Endothelial cell (in vitro differentiated cells): ENCODE measurements at regions not wholly inside any gene's neighbourhood (a gene's known extent, or its start where the extent isn't known, plus 50 kb on each side); places are given as distances from the start of the nearest gene placed in this dataset.
"Not testable (repeated sequence)": the region's sequence is repeated elsewhere in the genome, so short reads cannot be mapped to it uniquely, and the experiment has no call there.

Source experiments
- DNase-seq: peaks from one replicate; pipeline ENCODE4 v3.0.0; 2021; ENCODE audit warnings: low spot score
- H3K27ac Mint-ChIP-seq: one replicate; pipeline ENCODE4 v1.8.0; 2021; ENCODE audit warnings: mixed read lengths, inconsistent platforms; ENCODE audit not compliant: unreplicated experiment
- H3K27me3 Mint-ChIP-seq: one replicate; pipeline ENCODE4 v1.8.0; 2021; ENCODE audit warnings: mild to moderate bottlenecking, moderate library complexity, mixed read lengths, inconsistent platforms; ENCODE audit not compliant: unreplicated experiment
- H3K36me3 Mint-ChIP-seq: one replicate; pipeline ENCODE4 v1.8.0; 2021; ENCODE audit warnings: mild to moderate bottlenecking, low read depth, mixed read lengths, inconsistent platforms; ENCODE audit not compliant: unreplicated experiment
- H3K4me1 Mint-ChIP-seq: one replicate; pipeline ENCODE4 v1.8.0; 2021; ENCODE audit warnings: mild to moderate bottlenecking, mixed read lengths, inconsistent platforms; ENCODE audit not compliant: unreplicated experiment
- H3K4me3 Mint-ChIP-seq: one replicate; pipeline ENCODE4 v1.8.0; 2021; ENCODE audit warnings: mild to moderate bottlenecking, mixed read lengths, inconsistent platforms; ENCODE audit not compliant: unreplicated experiment
- H3K9me3 Mint-ChIP-seq: one replicate; pipeline ENCODE4 v1.8.0; 2021; ENCODE audit warnings: mixed read lengths, inconsistent platforms; ENCODE audit not compliant: unreplicated experiment
- TF ChIP-seq, protein P1 (sequence below): fragments of 200-600 bp; sonication (generic); IDR thresholded peaks from one replicate; pipeline ENCODE4 v1.5.0; 2021; ENCODE audit warnings: antibody characterized with exemption; ENCODE audit not compliant: unreplicated experiment

- Mint-ChIP-seq H3K27me3 (peaks cover 4% of the 10 kb centered on the region), H3K36me3 (peaks cover 11% of the 10 kb centered on the region), H3K27ac (no peak overlapping the region), H3K9me3 (peaks cover 26% of the 10 kb centered on the region), H3K4me3 (no peak overlapping the region), H3K4me1 (no peaks in the 10 kb centered on the region)
- TF ChIP-seq, protein P1, sequence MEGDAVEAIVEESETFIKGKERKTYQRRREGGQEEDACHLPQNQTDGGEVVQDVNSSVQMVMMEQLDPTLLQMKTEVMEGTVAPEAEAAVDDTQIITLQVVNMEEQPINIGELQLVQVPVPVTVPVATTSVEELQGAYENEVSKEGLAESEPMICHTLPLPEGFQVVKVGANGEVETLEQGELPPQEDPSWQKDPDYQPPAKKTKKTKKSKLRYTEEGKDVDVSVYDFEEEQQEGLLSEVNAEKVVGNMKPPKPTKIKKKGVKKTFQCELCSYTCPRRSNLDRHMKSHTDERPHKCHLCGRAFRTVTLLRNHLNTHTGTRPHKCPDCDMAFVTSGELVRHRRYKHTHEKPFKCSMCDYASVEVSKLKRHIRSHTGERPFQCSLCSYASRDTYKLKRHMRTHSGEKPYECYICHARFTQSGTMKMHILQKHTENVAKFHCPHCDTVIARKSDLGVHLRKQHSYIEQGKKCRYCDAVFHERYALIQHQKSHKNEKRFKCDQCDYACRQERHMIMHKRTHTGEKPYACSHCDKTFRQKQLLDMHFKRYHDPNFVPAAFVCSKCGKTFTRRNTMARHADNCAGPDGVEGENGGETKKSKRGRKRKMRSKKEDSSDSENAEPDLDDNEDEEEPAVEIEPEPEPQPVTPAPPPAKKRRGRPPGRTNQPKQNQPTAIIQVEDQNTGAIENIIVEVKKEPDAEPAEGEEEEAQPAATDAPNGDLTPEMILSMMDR: no peak
- no peak for DNase-seq
Observed at GRCh38 chr22:47613606-47614350, 851.3 kb downstream of the TBC1D22A start.

DNA sequence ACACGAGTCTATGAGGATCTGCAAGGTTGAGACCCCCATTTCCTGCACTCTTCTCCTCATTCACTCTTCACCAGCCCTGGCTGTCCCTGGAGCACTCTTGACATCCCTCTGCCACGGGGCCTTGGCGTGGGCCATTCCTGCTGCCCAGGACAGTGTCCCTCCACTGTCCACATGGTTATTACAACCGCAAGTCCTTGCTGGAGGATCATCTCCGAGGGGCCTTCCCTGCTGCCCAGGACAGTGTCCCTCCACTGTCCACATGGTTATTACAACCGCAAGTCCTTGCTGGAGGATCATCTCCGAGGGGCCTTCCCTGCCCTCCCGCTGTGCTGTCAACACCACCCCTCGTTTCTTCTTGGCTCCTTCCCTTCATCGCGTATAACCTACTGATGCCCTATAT, 850.7 kb downstream of the TBC1D22A start:
- not testable (repeated sequence) for H3K4me1 Mint-ChIP-seq, H3K27ac Mint-ChIP-seq, H3K4me3 Mint-ChIP-seq, H3K27me3 Mint-ChIP-seq, DNase-seq
- H3K36me3 Mint-ChIP-seq: peaks cover 12% of the 10 kb centered on the region
- H3K9me3 Mint-ChIP-seq: peaks cover 26% of the 10 kb centered on the region

DNA sequence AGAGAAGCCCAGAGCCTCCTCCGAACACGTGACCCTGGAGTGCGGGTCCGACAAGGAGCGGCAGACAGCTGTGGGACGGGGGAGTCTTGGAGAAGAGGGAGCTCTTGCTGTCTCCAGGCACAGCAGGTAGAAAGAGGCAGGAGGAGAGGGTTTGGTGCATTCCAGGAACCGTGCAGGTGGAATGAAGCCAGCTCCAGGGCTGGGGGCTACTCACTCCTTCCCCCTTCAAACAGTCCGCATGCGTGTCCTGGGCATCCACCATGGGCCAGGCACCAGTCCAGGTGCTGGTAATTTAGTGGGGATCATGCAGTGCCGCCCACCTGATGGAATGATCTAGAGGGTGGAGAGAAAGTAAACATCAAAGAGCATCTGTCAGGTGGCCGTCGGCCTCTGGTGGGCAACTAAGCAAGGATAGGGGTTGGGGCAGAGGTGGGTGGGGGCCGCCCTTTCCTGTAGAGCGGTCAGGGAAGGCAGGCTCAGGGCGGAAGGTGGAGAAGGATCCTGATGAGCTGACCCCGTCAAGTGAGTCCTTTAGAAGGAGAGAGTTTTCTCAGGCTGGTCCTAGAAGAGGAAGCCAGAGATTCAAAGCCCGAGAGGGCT, 850.0 kb downstream of the TBC1D22A start:
- Mint-ChIP-seq H3K9me3 (peaks cover 26% of the 10 kb centered on the region), H3K4me3 (no peak overlapping the region), H3K27ac (peak overlapping the region; percentile 38), H3K27me3 (peaks cover 7% of the 10 kb centered on the region), H3K4me1 (no peaks in the 10 kb centered on the region), H3K36me3 (peaks cover 12% of the 10 kb centered on the region)
- DNase-seq: no peak
- TF ChIP-seq, protein P1: no peak

DNA sequence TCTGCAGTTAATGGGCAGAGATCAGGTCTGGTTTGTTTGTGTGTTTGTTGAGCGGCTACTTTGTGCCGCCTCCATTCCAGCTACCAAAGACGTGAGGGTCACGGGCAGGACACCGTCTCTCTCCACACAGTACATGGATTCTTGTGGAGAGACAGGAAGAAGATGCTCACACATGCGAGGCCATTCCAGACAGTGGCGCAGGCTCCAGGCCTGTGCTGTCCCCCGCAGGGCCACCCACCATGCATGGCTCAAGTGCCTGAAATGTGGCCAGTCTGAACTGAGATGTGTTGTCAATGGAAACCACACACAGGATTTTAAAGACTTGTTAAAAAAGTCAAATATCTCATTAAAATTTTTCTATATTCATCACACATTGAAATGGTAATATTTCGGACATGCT, 848.3 kb downstream of the TBC1D22A start:
- Mint-ChIP-seq H3K27ac (no peak overlapping the region), H3K27me3 (peaks cover 7% of the 10 kb centered on the region), H3K4me1 (no peaks in the 10 kb centered on the region), H3K9me3 (peaks cover 23% of the 10 kb centered on the region), H3K36me3 (peaks cover 12% of the 10 kb centered on the region), H3K4me3 (no peak overlapping the region)
- no peak for DNase-seq
- TF ChIP-seq, protein P1: no peak

DNA sequence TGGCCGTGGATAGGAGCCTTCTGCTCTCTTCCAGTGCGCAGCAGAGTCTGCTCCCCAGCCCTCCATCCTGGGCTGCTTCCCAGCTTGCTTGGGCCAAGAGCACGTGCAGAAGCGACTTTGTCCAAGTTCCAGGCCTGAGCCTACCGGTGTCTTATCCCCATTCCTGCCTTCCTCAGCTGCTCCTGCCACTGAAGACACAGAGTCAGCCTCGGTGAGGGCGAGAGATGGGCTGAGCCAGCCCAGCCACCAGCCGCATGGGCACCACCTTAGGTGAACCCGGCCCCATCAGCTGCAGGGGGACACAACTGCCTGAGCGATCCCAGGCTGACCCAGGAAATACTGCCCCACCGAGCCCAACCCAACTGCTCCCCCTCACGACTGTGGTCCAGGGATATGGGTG, 847.8 kb downstream of the TBC1D22A start:
- DNase-seq: no peak
- Mint-ChIP-seq H3K4me1 (no peaks in the 10 kb centered on the region), H3K27me3 (peaks cover 6% of the 10 kb centered on the region), H3K27ac (no peak overlapping the region), H3K4me3 (no peak overlapping the region), H3K36me3 (peaks cover 9% of the 10 kb centered on the region), H3K9me3 (peaks cover 18% of the 10 kb centered on the region)
- TF ChIP-seq, protein P1: no peak
